Activated CD4-positive, alpha-beta T cell treated with anti-CD3 and anti-CD28 coated beads, Interleukin-10, Interleukin-2, amounts not matched to agents 100 ng/mL and 50 ng/mL, durations not matched to agents 16 hours and 8 hours (primary cell): ENCODE measurements at regions not wholly inside any gene's neighbourhood (a gene's known extent, or its start where the extent isn't known, plus 50 kb on each side); places are given as distances from the start of the nearest gene placed in this dataset.

Experiments used
- DNase-seq: peaks from one replicate; pipeline ENCODE4 v3.0.0-alpha.2; 2020

- no peak for DNase-seq
Measured at GRCh38 chr12:115492553-115492952, 784.9 kb downstream of the MED13L start.

- no peak for DNase-seq
Measured at GRCh38 chr12:115491511-115492250, 785.8 kb downstream of the MED13L start.

GRCh38 chr12:115489253-115489652, 788.2 kb downstream of the MED13L start:
- DNase-seq = no peak

GRCh38 chr12:115485967-115486366, 791.5 kb downstream of the MED13L start:
- no peak for DNase-seq

GRCh38 chr12:115485503-115485902, 792.0 kb downstream of the MED13L start:
- DNase-seq = no peak

GRCh38 chr12:115482943-115483342, 794.5 kb downstream of the MED13L start:
- no peak for DNase-seq

GRCh38 chr12:115481141-115481540, 796.4 kb downstream of the MED13L start:
- DNase-seq = no peak

DNA sequence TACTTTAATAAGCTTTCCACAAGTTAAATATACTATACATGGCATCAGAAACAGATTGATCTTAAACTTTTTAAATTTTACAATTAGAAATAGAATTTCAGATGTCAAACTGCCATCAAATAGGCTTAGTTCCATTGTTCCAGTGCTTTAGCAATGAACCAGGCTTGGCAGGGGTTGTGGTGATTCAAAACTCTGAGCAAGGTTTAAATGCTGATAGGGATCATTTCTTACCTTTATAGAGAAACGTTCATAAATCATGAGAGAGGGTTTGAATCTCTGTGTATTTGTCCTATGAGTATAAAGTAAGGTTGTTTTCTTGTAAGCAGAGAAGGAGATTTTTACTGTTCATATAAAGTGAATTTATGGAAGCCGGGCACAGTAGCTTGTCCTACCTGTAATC, 794.5 kb upstream of the TBX3 start:
- no peak for DNase-seq

DNA sequence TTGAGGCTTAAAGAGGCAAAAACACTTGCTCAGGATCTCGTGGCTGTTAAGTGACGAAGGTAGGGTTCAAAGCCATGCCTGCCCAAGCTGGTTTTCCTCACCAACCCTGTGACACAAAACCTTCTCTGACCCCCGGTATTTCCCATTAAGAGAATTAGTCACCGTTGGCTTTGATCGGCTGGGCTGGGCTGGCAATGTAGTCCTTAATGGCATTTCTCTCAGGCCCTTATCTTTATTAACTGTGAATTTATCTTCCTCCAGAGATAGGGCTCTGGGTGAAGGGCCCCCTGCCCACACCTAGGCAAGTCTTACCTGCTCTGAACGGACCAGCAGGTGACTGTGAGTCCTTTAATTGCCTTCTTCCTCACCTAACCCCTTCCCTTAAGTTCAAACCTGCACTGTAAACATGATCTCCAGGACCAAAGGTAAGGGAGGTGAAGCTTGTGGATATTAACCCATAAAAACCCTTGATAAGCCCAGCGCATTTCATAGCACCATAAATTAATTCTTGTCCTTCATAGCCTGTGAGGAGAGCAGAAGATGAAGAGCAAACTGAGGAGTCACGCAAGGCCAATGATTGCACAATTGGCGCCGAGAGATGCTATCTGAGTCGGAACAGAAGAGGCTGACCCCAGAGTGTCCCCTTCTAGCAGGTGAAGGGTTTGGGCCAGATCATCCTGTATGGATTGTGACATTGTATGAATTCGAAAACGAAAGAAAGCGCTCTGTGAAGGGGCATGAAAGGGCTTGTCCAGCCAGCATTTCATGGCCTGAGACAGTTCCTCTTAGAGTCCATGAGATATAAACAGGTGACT, 790.8 kb upstream of the TBX3 start:
- DNase-seq = no peak

- no peak for DNase-seq
Measured at GRCh38 chr12:115473257-115473956, 789.4 kb upstream of the TBX3 start.

DNA sequence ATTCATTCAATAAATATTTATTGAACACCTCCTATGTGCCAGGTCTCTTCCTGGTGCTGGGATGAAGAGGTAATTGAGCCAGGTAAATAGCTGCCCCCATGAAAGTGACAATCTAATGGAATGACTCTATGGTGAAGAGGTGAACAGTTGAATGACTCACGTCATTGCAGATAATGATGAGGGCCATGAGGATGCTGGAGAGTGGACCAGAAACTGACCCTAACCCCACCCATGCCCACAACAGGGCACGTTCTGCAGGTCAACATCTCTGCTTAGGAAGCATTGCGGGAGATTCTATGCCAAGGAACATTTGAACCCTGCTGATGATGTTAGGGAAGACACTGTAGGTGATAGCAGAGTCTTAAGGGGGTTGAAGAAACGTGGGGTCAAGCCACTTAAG, 788.9 kb upstream of the TBX3 start:
- DNase-seq = no peak

GRCh38 chr12:115470977-115471376, 787.0 kb upstream of the TBX3 start:
- DNase-seq = no peak

- DNase-seq = no peak
Measured at GRCh38 chr12:115470526-115470925, 786.6 kb upstream of the TBX3 start.

DNA sequence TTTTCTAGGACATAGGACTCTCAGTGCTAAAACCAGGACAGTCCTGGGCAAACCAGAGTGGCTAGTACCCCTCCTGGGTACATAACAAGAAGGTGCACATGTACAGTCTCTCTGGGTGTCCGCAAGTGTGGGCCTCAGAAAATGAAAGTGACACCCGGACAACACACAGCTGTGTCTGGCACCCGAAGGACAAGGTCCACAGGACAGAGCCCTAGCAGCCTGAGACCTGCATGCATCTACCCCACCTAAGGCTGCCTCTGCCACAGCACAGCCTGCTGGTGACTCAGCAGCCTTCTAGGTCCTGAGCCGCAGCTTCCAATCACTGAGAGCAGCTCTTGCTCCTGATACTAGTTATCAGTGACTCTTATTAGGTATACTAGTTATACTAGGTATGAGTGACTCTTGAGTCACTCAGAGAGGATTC, 784.1 kb upstream of the TBX3 start:
- DNase-seq = no peak

DNA sequence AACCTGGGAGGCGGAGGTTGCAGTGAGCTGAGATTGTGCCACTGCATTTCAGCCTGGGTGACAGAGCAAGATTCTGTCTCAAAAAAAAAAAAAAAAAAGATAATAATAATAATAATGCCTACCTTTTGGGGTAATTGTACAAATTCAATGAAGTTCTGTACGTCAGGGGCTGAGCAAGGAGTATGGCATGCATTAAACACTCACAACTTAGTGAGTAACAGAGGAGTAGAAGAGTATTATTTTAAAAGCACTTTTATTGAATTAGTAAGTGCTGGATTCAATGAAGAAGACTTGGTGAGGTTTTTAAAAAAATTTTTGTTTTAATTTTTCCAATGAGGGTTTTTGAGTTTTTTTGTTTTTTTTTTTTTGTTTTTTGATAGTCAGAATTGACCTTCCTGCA, 783.6 kb upstream of the TBX3 start:
- DNase-seq = no peak

DNA sequence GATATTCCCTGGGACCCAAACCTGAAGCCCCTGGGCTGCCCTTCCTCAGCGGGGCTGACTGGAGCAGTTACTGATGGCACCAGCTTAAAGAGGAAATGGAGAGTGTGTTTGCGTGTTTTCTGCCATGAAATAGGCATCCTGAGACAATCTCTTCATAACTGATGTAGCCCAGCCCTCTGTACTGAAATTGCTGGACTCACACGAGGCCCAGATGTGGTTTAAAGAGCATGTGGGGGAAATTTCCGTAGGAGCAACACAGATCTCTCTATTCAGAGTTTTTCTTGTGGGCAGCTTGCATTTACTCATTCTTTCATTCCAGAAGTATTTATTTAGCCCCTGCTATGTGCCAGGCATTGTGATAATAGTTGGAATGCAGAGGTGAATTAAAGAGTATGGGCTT, 782.1 kb upstream of the TBX3 start:
- no peak for DNase-seq

DNA sequence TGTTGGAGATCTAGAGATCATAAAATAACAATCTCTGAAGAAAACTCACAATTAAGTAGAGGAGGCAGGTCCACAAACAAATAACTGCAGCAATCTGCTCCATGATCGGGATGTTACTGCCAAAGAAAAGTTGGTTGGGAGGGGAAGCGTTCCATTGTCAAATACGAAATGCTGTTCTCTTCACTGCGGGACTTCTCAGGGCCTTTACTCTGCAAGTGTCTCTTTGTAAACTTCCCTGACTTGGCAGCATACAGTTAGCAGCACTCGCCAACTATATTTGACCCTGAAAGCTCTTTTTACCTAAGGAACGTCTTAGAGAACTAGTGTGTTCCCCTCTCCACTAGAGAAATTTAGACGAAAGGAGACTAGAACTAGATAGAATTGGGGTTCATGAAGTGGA, 780.7 kb upstream of the TBX3 start:
- DNase-seq = no peak

GRCh38 chr12:115464111-115464581, 780.2 kb upstream of the TBX3 start:
- DNase-seq = no peak

DNA sequence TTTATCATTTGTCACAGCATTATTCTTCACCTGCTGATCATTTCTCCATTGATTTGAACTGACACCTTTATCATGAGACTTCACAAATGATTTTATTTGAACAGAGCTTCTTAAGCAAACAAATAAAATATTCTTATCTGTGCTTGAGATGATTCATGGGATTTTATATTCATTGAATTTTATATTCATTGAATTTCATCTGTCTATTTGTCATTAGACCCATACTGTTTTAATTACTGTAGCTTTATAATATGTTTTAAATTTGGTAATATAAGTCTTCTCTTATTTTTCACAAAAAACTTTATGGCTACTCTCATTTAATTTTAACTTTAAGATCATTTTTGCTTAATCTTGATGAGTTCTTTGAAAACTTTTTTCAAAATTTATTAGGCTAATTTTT, 777.4 kb upstream of the TBX3 start:
- DNase-seq = no peak

DNA sequence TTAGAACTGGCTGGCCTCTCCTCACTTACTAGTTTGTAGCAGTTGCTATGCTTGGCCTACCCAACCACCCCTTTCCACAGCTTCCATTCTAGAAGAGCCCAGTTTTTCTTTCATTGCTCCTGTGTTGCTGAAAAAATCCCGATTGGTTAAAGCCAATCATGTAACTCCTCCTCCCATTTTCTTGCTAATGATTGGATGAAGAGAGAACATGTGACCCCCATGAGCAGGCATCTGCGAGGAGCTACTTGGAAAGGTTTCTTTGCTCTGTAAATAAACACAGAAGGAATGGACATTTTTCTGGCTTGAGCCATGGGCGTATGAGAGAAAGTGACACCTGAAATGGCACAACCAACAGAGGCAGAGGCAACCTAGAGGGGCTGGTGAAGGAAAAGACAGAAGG, 773.8 kb upstream of the TBX3 start:
- no peak for DNase-seq

GRCh38 chr12:115456946-115457689, 773.1 kb upstream of the TBX3 start:
- DNase-seq = no peak

DNA sequence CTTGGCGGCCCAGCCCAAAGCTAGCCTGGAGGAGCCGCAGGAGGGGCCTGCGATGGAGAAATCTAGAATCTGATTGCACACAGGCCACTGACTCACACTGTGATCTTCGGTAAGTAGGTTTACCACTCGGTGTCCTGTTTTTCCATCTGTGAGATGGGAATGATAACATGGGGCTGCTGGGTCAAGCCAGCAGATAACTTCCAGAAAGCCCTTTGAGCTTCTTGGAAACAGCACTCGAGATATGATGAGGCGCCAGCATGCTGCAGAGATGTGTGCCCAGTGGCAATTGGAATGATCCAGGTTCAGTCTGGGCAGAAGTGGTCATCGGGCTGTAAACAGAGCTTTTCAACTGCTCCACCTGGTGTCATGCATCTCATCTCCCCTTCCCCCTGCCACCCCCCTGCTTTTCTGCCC, 771.3 kb upstream of the TBX3 start:
- no peak for DNase-seq

GRCh38 chr12:115452751-115453281, 768.8 kb upstream of the TBX3 start:
- DNase-seq = no peak
